CD4-positive, CD25-positive, alpha-beta regulatory T cell (primary cell): ENCODE measurements at regions not wholly inside any gene's neighbourhood (a gene's known extent, or its start where the extent isn't known, plus 50 kb on each side); places are given as distances from the start of the nearest gene placed in this dataset.

ENCODE experiments used
- ATAC-seq, 2 donors: fragments of 150-1000 bp; cut with Tn5 transposase; one replicate each; pipeline ENCODE4 v1.10.0; 2021; ENCODE audit warnings: low read depth in 2 of 2, moderate number of reproducible peaks in 2 of 2, moderate library complexity in 1 of 2
- DNase-seq, 3 donors: peaks; one replicate each; pipeline versions ENCODE4 v3.0.0 to v3.0.0-alpha.2; 2012 to 2022; ENCODE audit warnings: mixed read lengths in 1 of 3
- H3K27ac ChIP-seq: one replicate; pipeline ENCODE4 v1.7.0; 2013; ENCODE audit warnings: mild to moderate bottlenecking, low read length; ENCODE audit not compliant: insufficient read depth, poor library complexity, severe bottlenecking
- H3K27me3 ChIP-seq: one replicate; pipeline ENCODE4 v1.7.0; 2013; ENCODE audit warnings: low read length; ENCODE audit not compliant: control insufficient read depth, insufficient read depth
- H3K36me3 ChIP-seq: one replicate; pipeline ENCODE4 v1.7.0; 2013; ENCODE audit warnings: mild to moderate bottlenecking, low read length, moderate library complexity; ENCODE audit not compliant: control insufficient read depth, insufficient read depth
- H3K4me1 ChIP-seq: 2 replicates; pipeline ENCODE4 v1.7.0; 2013; ENCODE audit warnings: mild to moderate bottlenecking, low read length; ENCODE audit not compliant: insufficient read depth, control insufficient read depth, poor library complexity, severe bottlenecking
- H3K4me3 ChIP-seq: one replicate; pipeline ENCODE4 v1.7.0; 2013; ENCODE audit warnings: low read depth, mild to moderate bottlenecking, low read length, moderate library complexity
- H3K9me3 ChIP-seq, 2 experiments: 1 replicate in 1 of 2; 2 replicates in 1 of 2; pipeline ENCODE4 v1.7.0; 2013; ENCODE audit warnings: low read length in 2 of 2, mild to moderate bottlenecking in 1 of 2, moderate library complexity in 1 of 2; ENCODE audit not compliant: control insufficient read depth in 2 of 2
- H3K27ac Mint-ChIP-seq, 3 donors: one replicate each; pipeline ENCODE4 v1.8.0; 2020 to 2022; ENCODE audit warnings: mild to moderate bottlenecking in 3 of 3, mixed read lengths in 3 of 3, moderate library complexity in 2 of 3
- H3K27me3 Mint-ChIP-seq: one replicate; pipeline ENCODE4 v1.8.0; 2022; ENCODE audit warnings: mild to moderate bottlenecking, mixed read lengths
- H3K36me3 Mint-ChIP-seq: one replicate; pipeline ENCODE4 v1.8.0; 2020; ENCODE audit warnings: mixed read lengths
- H3K4me1 Mint-ChIP-seq, 4 donors: one replicate each; pipeline ENCODE4 v1.8.0; 2020 to 2022; ENCODE audit warnings: mixed read lengths in 4 of 4, mild to moderate bottlenecking in 1 of 4
- H3K4me3 Mint-ChIP-seq, 4 donors: one replicate each; pipeline ENCODE4 v1.8.0; 2020 to 2022; ENCODE audit warnings: mild to moderate bottlenecking in 4 of 4, mixed read lengths in 4 of 4, moderate library complexity in 3 of 4
- H3K9me3 Mint-ChIP-seq, 7 donors: one replicate each; pipeline ENCODE4 v1.8.0; 2020 to 2022; ENCODE audit warnings: mixed read lengths in 7 of 7, mild to moderate bottlenecking in 3 of 7, moderate library complexity in 2 of 7

GRCh38 chr9:115673599-115673998 is 480.0 kb upstream of the PAPPA start:
- DNase-seq (no peak), ATAC-seq (no peak)
- Histone ChIP-seq H3K4me3 (no peak overlapping the region), H3K4me1 (no peaks in the 10 kb centered on the region), H3K27me3 (no peaks in the 10 kb centered on the region), H3K9me3 (no peaks in the 10 kb centered on the region), H3K36me3 (no peaks in the 10 kb centered on the region), H3K27ac (no peak overlapping the region)
- Mint-ChIP-seq H3K9me3 (peaks cover 0 to 4% (median 3%) of the 10 kb centered on the region in 7 donors), H3K27me3 (no peaks in the 10 kb centered on the region), H3K4me1 (peaks cover 0 to 4% (median 0%) of the 10 kb centered on the region in 4 donors), H3K27ac (no peak overlapping the region), H3K36me3 (no peaks in the 10 kb centered on the region), H3K4me3 (no peak overlapping the region)

GRCh38 chr9:115674091-115674490 is 479.5 kb upstream of the PAPPA start:
- no peaks in the 10 kb centered on the region for H3K36me3 Mint-ChIP-seq
- Histone ChIP-seq H3K36me3 (no peaks in the 10 kb centered on the region), H3K27ac (no peak overlapping the region), H3K4me3 (no peak overlapping the region), H3K27me3 (no peaks in the 10 kb centered on the region), H3K4me1 (no peaks in the 10 kb centered on the region), H3K9me3 (no peaks in the 10 kb centered on the region)
- H3K4me3 Mint-ChIP-seq = no peak overlapping the region
- ATAC-seq = no peak
- no peak for DNase-seq
- H3K27ac Mint-ChIP-seq = no peak overlapping the region
- peaks cover 0 to 4% (median 3%) of the 10 kb centered on the region in 7 donors for H3K9me3 Mint-ChIP-seq
- peaks cover 0 to 4% (median 0%) of the 10 kb centered on the region in 4 donors for H3K4me1 Mint-ChIP-seq
- no peaks in the 10 kb centered on the region for H3K27me3 Mint-ChIP-seq

DNA sequence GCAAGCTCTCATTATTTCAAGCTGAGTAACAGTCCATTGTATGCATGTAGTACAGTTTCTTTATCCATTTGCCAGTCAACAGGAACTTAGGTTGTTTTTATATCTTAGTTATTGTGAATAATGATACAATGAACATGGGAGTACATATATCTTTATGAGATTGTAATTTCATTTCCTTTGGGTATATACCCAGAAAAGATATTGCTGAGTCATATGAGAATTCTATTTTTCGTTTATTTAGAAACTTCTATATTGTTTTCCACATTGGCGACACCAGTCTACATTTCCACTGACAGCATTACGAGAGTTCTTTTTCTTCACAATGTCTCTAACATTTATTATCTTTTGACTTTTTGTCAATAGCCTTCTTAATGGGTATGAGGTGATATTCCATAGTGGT is 477.8 kb upstream of the PAPPA start:
- no peak overlapping the region for H3K4me3 Mint-ChIP-seq
- no peaks in the 10 kb centered on the region for H3K36me3 ChIP-seq
- no peaks in the 10 kb centered on the region for H3K27me3 Mint-ChIP-seq

DNA sequence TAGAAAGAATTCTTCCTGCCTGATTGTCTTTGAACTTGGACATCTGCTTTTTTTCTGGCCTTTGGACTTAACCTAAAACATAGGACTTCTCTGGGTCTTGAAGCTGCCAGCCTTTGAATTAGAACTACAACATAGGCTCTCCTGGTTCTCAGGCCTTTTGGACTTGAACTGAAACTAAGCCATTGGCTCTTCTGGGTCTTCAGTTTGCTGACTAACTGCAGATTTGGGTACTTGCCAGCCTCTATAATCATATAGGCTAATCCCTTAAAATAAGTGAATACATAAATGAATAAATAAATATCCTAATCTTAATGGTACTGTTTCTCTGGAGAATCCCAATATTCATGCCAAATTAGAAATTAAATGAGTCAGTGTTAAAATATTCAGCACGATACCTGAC is 473.4 kb upstream of the PAPPA start:
- Histone ChIP-seq H3K36me3 (no peaks in the 10 kb centered on the region), H3K4me1 (no peaks in the 10 kb centered on the region), H3K27me3 (no peaks in the 10 kb centered on the region), H3K9me3 (peaks cover 0 to 4% of the 10 kb centered on the region in 2 experiments), H3K27ac (no peak overlapping the region), H3K4me3 (no peak overlapping the region)
- Mint-ChIP-seq H3K27me3 (no peaks in the 10 kb centered on the region), H3K27ac (no peak overlapping the region), H3K9me3 (peaks cover 0 to 13% (median 1%) of the 10 kb centered on the region in 7 donors), H3K4me3 (no peak overlapping the region), H3K36me3 (no peaks in the 10 kb centered on the region), H3K4me1 (no peaks in the 10 kb centered on the region)
- ATAC-seq (no peak), DNase-seq (no peak)

More for the DNA sequence above, 477.8 kb upstream of the PAPPA start:
- H3K36me3 Mint-ChIP-seq = no peaks in the 10 kb centered on the region
- H3K4me1 Mint-ChIP-seq = peaks cover 0 to 4% (median 0%) of the 10 kb centered on the region in 4 donors
- no peaks in the 10 kb centered on the region for H3K27me3 ChIP-seq
- peaks cover 0 to 5% (median 3%) of the 10 kb centered on the region in 7 donors for H3K9me3 Mint-ChIP-seq
- no peak overlapping the region for H3K27ac ChIP-seq
- no peak for DNase-seq
- H3K9me3 ChIP-seq = no peaks in the 10 kb centered on the region
- no peaks in the 10 kb centered on the region for H3K4me1 ChIP-seq
- no peak for ATAC-seq
- no peak overlapping the region for H3K4me3 ChIP-seq
- H3K27ac Mint-ChIP-seq = no peak overlapping the region

GRCh38 chr9:115681585-115681984 is 472.0 kb upstream of the PAPPA start:
- ATAC-seq = no peak
- Mint-ChIP-seq H3K9me3 (peaks cover 0 to 19% (median 1%) of the 10 kb centered on the region in 7 donors), H3K27me3 (no peaks in the 10 kb centered on the region), H3K4me3 (no peak overlapping the region), H3K36me3 (no peaks in the 10 kb centered on the region), H3K27ac (no peak overlapping the region), H3K4me1 (no peaks in the 10 kb centered on the region)
- Histone ChIP-seq H3K9me3 (peaks cover 0 to 4% of the 10 kb centered on the region in 2 experiments), H3K36me3 (no peaks in the 10 kb centered on the region), H3K27me3 (no peaks in the 10 kb centered on the region), H3K27ac (no peak overlapping the region), H3K4me1 (no peaks in the 10 kb centered on the region), H3K4me3 (no peak overlapping the region)
- no peak for DNase-seq

GRCh38 chr9:115686069-115686468 is 467.5 kb upstream of the PAPPA start:
- H3K4me1 Mint-ChIP-seq = no peaks in the 10 kb centered on the region
- no peak for DNase-seq
- Histone ChIP-seq H3K36me3 (no peaks in the 10 kb centered on the region), H3K9me3 (peaks cover 0 to 4% of the 10 kb centered on the region in 2 experiments), H3K27me3 (no peaks in the 10 kb centered on the region), H3K4me1 (no peaks in the 10 kb centered on the region), H3K27ac (no peak overlapping the region), H3K4me3 (no peak overlapping the region)
- no peaks in the 10 kb centered on the region for H3K27me3 Mint-ChIP-seq
- H3K36me3 Mint-ChIP-seq = no peaks in the 10 kb centered on the region
- no peak overlapping the region for H3K27ac Mint-ChIP-seq
- no peak overlapping the region for H3K4me3 Mint-ChIP-seq
- no peak for ATAC-seq
- H3K9me3 Mint-ChIP-seq = peaks cover 0 to 15% (median under 1%) of the 10 kb centered on the region in 7 donors

DNA sequence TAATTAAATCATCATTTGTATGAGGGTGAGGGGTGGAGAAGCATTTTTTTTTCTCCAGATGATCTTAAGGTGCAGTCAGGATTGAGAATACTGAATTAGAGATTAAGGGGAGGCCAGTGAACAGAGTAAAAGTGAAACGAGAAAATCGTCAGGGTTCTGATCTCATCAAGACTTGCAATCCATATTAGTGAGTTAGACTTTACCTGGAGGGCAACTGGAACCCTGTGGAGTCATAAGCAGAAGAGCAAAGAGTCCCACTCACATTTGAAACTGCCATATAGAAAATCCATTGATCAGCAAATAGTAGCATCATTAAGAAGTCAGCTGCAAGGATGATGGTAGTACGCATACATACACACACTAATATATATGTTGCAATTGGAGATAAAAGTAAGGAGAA is 466.2 kb upstream of the PAPPA start:
- ATAC-seq = no peak
- no peaks in the 10 kb centered on the region for H3K27me3 Mint-ChIP-seq

DNA sequence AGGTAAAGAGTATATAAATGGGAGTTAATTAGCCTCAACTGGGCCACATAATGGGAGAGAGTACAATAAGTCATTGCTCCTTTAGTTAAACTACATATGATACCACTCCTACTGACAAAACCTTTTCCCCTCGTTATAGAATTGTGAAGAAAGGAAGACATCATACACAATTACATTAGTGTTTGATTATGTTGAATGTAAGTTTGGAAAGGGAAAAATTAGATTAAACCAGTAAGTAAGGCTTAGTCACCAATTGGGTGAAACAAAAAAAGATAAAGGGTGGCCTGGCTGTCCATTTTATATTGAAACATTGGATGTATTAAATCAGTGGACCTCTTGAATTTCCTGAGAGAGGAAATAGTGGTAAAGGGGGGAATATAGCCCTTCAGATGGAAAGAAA is 464.3 kb upstream of the PAPPA start:
- no peaks in the 10 kb centered on the region for H3K27me3 Mint-ChIP-seq
- no peak overlapping the region for H3K27ac Mint-ChIP-seq
- DNase-seq (no peak), ATAC-seq (no peak)
- Histone ChIP-seq H3K4me3 (no peak overlapping the region), H3K27me3 (no peaks in the 10 kb centered on the region), H3K36me3 (no peaks in the 10 kb centered on the region), H3K4me1 (no peaks in the 10 kb centered on the region), H3K27ac (no peak overlapping the region), H3K9me3 (peaks cover 0 to 4% of the 10 kb centered on the region in 2 experiments)
- H3K4me1 Mint-ChIP-seq = no peaks in the 10 kb centered on the region
- H3K4me3 Mint-ChIP-seq = no peak overlapping the region
- peaks cover 0 to 9% (median 1%) of the 10 kb centered on the region in 7 donors for H3K9me3 Mint-ChIP-seq
- no peaks in the 10 kb centered on the region for H3K36me3 Mint-ChIP-seq

More for the DNA sequence above, 466.2 kb upstream of the PAPPA start:
- Histone ChIP-seq H3K27ac (no peak overlapping the region), H3K36me3 (no peaks in the 10 kb centered on the region), H3K27me3 (no peaks in the 10 kb centered on the region), H3K9me3 (peaks cover 0 to 4% of the 10 kb centered on the region in 2 experiments), H3K4me3 (no peak overlapping the region), H3K4me1 (no peaks in the 10 kb centered on the region)
- no peaks in the 10 kb centered on the region for H3K36me3 Mint-ChIP-seq
- no peak overlapping the region for H3K27ac Mint-ChIP-seq
- DNase-seq = no peak
- H3K4me3 Mint-ChIP-seq = no peak overlapping the region
- peaks cover 0 to 15% (median 1%) of the 10 kb centered on the region in 7 donors for H3K9me3 Mint-ChIP-seq
- no peaks in the 10 kb centered on the region for H3K4me1 Mint-ChIP-seq
